GM19468 (cell line): ENCODE measurements at regions not wholly inside any gene's neighbourhood (a gene's known extent, or its start where the extent isn't known, plus 50 kb on each side); places are given as distances from the start of the nearest gene placed in this dataset.
"Not testable (repeated sequence)": the region's sequence is repeated elsewhere in the genome, so short reads cannot be mapped to it uniquely, and the experiment has no call there.

Experiments
- ATAC-seq: cut with Tn5 transposase; IDR thresholded peaks from one replicate; pipeline ENCODE4 v1.9.1; 2021; ENCODE audit warnings: mild to moderate bottlenecking, moderate library complexity, moderate number of reproducible peaks; ENCODE audit not compliant: unreplicated experiment; ENCODE audit errors: extremely low read depth

GRCh38 chr3:6657591-6657990 is 203.3 kb upstream of the GRM7 start:
- ATAC-seq: no peak

- no peak for ATAC-seq
Observed at GRCh38 chr3:6667354-6667753, 193.6 kb upstream of the GRM7 start.

- ATAC-seq: no peak
Observed at GRCh38 chr3:6671363-6671762, 189.6 kb upstream of the GRM7 start.

GRCh38 chr3:6679510-6679909 is 181.4 kb upstream of the GRM7 start:
- no peak for ATAC-seq

GRCh38 chr3:6680119-6680806 is 180.7 kb upstream of the GRM7 start:
- peak; percentile 90 for ATAC-seq

GRCh38 chr3:6697285-6697684 is 163.6 kb upstream of the GRM7 start:
- ATAC-seq: no peak

GRCh38 chr3:6697722-6698121 is 163.2 kb upstream of the GRM7 start:
- ATAC-seq: no peak

- ATAC-seq: not testable (repeated sequence)
Observed at GRCh38 chr3:6704817-6705216, 156.1 kb upstream of the GRM7 start.

GRCh38 chr3:6706777-6707176 is 154.1 kb upstream of the GRM7 start:
- no peak for ATAC-seq

GRCh38 chr3:6709178-6709577 is 151.7 kb upstream of the GRM7 start:
- ATAC-seq: no peak

- no peak for ATAC-seq
Observed at GRCh38 chr3:6714962-6715361, 146.0 kb upstream of the GRM7 start.

- ATAC-seq: no peak
Observed at GRCh38 chr3:6716420-6716819, 144.5 kb upstream of the GRM7 start.

- peak; percentile 96 for ATAC-seq
Observed at GRCh38 chr3:6717026-6717943, 143.6 kb upstream of the GRM7 start.

GRCh38 chr3:6719999-6720398 is 140.9 kb upstream of the GRM7 start:
- no peak for ATAC-seq

- no peak for ATAC-seq
Observed at GRCh38 chr3:6721491-6721890, 139.4 kb upstream of the GRM7 start.

GRCh38 chr3:6723205-6723604 is 137.7 kb upstream of the GRM7 start:
- no peak for ATAC-seq

- no peak for ATAC-seq
Observed at GRCh38 chr3:6726811-6727210, 134.1 kb upstream of the GRM7 start.

GRCh38 chr3:6732807-6733206 is 128.1 kb upstream of the GRM7 start:
- ATAC-seq: no peak

GRCh38 chr3:6733699-6734394 is 127.1 kb upstream of the GRM7 start:
- ATAC-seq: no peak

GRCh38 chr3:6734395-6734746 is 126.5 kb upstream of the GRM7 start:
- ATAC-seq: no peak
